OCI-LY3 (cell line): ENCODE measurements at regions not wholly inside any gene's neighbourhood (a gene's known extent, or its start where the extent isn't known, plus 50 kb on each side); places are given as distances from the start of the nearest gene placed in this dataset.
"Not testable (repeated sequence)": the region's sequence is repeated elsewhere in the genome, so short reads cannot be mapped to it uniquely, and the experiment has no call there.

Experiments used
- H2AFZ ChIP-seq: fragments of 200-600, 300-600 bp; shearing (Covaris generic); 2 replicates; pipeline ENCODE4 v1.6.0; 2014; ENCODE audit warnings: antibody characterized with exemption, low read depth, low read length
- H3K27ac ChIP-seq: fragments of 200-600, 300-600 bp; sonication (generic); 2 replicates; pipeline ENCODE4 v1.5.1; 2014; ENCODE audit warnings: mild to moderate bottlenecking, low read length, moderate library complexity, mixed read lengths
- H3K27me3 ChIP-seq: fragments of 200-600, 300-600 bp; sonication (generic); 2 replicates; pipeline ENCODE4 v1.6.1; 2014; ENCODE audit warnings: low read depth, low read length, mixed read lengths
- H3K36me3 ChIP-seq: fragments of 200-600, 300-600 bp; sonication (generic); replicated peaks from 2 replicates; pipeline ENCODE3; 2014; ENCODE audit warnings: low read depth, low read length, mixed read lengths
- H3K4me1 ChIP-seq: fragments of 300-600, 200-600 bp; sonication (generic); 2 replicates; pipeline ENCODE4 v1.6.1; 2014; ENCODE audit warnings: low read length, mixed read lengths
- H3K4me2 ChIP-seq: fragments of 200-600, 300-600 bp; sonication (generic); 2 replicates; pipeline ENCODE4 v1.6.1; 2014; ENCODE audit warnings: low read length, mixed read lengths
- H3K4me3 ChIP-seq: fragments of 300-600, 200-600 bp; sonication (generic); 2 replicates; pipeline ENCODE4 v1.5.1; 2014; ENCODE audit warnings: antibody characterized with exemption, mild to moderate bottlenecking, low read length, moderate library complexity
- H3K79me2 ChIP-seq: fragments of 300-600, 200-600 bp; shearing (Covaris generic); 2 replicates; pipeline ENCODE4 v1.6.1; 2014; ENCODE audit warnings: mild to moderate bottlenecking, low read length, mixed read lengths
- H3K9ac ChIP-seq: fragments of 300-600, 200-600 bp; shearing (Covaris generic); 2 replicates; pipeline ENCODE4 v1.6.0; 2014; ENCODE audit warnings: mild to moderate bottlenecking, low read length, moderate library complexity
- H3K9me3 ChIP-seq: fragments of 200-600, 300-600 bp; shearing (Covaris generic); 2 replicates; pipeline ENCODE4 v1.6.1; 2014; ENCODE audit warnings: low read length, mixed read lengths; ENCODE audit not compliant: insufficient read depth
- H4K20me1 ChIP-seq: fragments of 200-600, 300-600 bp; sonication (generic); 2 replicates; pipeline ENCODE4 v1.6.1; 2016; ENCODE audit warnings: low read length, mixed read lengths; ENCODE audit not compliant: insufficient read depth
- EZH2phosphoT487 ChIP-seq: fragments of 200-600 bp; shearing (Covaris generic); IDR thresholded peaks from 2 replicates; pipeline ENCODE4 v1.6.1; 2018; ENCODE audit warnings: antibody characterized with exemption, mixed run types, low read depth
- TF ChIP-seq, protein P1 (sequence below): fragments of 200-600, 300-600 bp; sonication (generic); IDR thresholded peaks from 2 replicates; pipeline ENCODE4 v1.5.1; 2014; ENCODE audit warnings: antibody characterized with exemption, low read length, low read depth

DNA sequence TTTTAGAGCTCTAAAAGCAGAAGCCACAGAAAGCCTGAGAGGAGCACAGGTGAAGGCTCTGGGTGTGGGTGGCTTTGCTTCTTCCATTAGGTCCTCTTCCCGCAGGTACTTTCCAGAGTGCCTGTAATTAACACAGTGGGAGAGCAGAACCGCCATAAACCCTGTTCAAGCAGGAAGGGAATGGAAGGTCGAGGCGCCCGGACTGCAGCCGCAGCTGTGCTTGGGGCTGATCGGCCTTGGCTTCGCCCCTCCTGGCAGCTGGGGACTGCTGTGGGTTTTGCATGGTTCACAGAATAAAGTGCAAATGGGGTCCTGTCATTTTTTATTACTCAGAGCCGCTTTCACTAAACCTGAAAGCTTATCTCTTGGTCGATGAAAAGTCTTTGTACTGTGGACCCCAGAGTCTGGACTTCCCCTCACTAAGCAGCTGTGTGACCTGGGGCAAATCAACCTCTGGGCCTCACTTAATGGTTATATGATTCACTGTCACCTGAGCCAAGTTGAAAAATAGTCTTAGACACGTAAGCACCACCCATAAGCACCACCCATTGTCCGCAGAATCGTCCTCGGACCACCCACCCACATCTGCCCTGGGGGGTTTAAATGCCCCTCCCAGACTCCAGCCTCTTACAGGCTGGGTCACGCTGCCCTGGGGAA lies 100.9 kb downstream of the XRCC2 start:
- Histone ChIP-seq H3K27me3 (no peaks in the 10 kb centered on the region), H4K20me1 (no peaks in the 10 kb centered on the region), H3K36me3 (no peaks in the 10 kb centered on the region), H3K27ac (peak overlapping the region; percentile 35), H3K9me3 (no peaks in the 10 kb centered on the region), H3K4me2 (peak overlapping the region; percentile 92), H3K4me3 (peak overlapping the region; percentile 68), H3K4me1 (peaks cover 16% of the 10 kb centered on the region), H3K79me2 (no peaks in the 10 kb centered on the region), H2AFZ (peak overlapping the region; percentile 90), H3K9ac (peak overlapping the region; percentile 28; the same call in 1 of the 2 replicates)
- TF ChIP-seq, protein P1, sequence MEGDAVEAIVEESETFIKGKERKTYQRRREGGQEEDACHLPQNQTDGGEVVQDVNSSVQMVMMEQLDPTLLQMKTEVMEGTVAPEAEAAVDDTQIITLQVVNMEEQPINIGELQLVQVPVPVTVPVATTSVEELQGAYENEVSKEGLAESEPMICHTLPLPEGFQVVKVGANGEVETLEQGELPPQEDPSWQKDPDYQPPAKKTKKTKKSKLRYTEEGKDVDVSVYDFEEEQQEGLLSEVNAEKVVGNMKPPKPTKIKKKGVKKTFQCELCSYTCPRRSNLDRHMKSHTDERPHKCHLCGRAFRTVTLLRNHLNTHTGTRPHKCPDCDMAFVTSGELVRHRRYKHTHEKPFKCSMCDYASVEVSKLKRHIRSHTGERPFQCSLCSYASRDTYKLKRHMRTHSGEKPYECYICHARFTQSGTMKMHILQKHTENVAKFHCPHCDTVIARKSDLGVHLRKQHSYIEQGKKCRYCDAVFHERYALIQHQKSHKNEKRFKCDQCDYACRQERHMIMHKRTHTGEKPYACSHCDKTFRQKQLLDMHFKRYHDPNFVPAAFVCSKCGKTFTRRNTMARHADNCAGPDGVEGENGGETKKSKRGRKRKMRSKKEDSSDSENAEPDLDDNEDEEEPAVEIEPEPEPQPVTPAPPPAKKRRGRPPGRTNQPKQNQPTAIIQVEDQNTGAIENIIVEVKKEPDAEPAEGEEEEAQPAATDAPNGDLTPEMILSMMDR: no peak
- no peak for TF ChIP-seq EZH2phosphoT487

DNA sequence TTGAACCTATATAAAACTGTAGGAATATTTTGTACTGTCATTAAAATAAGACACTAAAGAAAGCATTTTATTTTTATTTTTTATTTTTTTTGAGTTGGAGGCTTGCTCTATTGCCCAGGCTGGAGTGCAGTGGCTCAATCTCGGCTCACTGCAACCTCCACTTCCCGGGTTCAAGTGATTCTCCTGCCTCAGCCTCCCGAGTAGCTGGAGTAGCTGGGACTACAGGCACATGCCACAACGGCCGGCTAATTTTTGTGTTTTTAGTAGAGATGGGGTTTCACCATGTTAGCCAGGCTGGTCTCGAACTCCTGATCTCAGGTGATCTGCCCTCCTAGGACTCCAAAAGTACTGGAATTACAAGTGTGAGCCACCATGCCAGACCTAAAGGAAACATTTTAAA lies 102.8 kb downstream of the XRCC2 start:
- not testable (repeated sequence) for H3K9ac ChIP-seq, H3K36me3 ChIP-seq, H3K79me2 ChIP-seq, H3K4me3 ChIP-seq, H3K27ac ChIP-seq, H2AFZ ChIP-seq, H3K4me2 ChIP-seq, H4K20me1 ChIP-seq, H3K9me3 ChIP-seq, H3K27me3 ChIP-seq
- H3K4me1 ChIP-seq: peaks cover 16% of the 10 kb centered on the region

DNA sequence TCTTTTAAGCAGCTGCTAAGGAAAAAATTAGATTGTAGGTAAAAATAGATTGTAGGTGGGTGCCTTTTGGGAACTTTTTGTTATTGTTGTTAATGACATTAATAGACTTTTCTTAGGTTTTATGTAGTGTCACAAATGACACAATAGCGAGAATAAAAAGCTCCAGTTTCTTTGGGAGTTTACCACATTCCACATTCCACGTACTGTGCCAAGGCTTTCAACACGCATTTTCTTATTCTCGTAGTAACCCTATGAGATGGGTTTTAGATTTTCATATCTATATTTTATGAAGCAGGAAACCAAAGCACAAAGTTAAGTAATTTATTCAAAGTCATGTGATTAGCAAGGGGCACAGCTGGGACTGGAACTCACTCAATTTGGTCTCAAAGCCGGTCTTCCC lies 103.8 kb downstream of the XRCC2 start:
- Histone ChIP-seq H4K20me1 (no peaks in the 10 kb centered on the region), H3K9me3 (no peaks in the 10 kb centered on the region), H3K9ac (no peak overlapping the region), H3K27ac (no peak overlapping the region), H3K4me1 (peaks cover 16% of the 10 kb centered on the region), H3K4me2 (no peak overlapping the region), H3K36me3 (no peaks in the 10 kb centered on the region), H2AFZ (no peak overlapping the region), H3K79me2 (no peaks in the 10 kb centered on the region), H3K27me3 (no peaks in the 10 kb centered on the region), H3K4me3 (no peak overlapping the region)
- TF ChIP-seq, protein P1: no peak
- TF ChIP-seq EZH2phosphoT487: no peak

DNA sequence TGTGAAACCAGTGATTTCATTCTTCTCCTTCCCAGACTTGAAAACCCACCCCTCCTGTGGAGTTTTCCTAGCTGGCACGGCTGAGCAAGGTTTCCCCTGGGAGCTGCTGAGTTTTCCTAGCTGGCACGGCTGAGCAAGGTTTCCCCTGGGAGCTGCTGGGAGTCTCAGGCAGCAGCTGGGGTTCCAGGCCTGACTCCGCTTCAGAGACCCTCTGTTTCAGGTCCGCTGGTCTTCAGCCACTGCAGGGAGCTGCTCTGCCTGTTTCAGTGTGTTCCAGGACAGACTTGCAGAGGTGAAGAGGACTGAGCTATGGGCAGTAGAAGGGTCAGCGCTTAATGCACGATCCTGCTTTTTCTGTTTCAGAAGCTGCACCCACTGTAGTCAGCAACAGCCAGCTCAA lies 104.9 kb downstream of the XRCC2 start:
- no peak overlapping the region for H3K27ac ChIP-seq
- no peaks in the 10 kb centered on the region for H3K9me3 ChIP-seq
- H4K20me1 ChIP-seq: no peaks in the 10 kb centered on the region
- H3K36me3 ChIP-seq: no peaks in the 10 kb centered on the region
- H2AFZ ChIP-seq: no peak overlapping the region
- H3K79me2 ChIP-seq: no peaks in the 10 kb centered on the region
- H3K9ac ChIP-seq: no peak overlapping the region
- H3K27me3 ChIP-seq: no peaks in the 10 kb centered on the region
- H3K4me1 ChIP-seq: peaks cover 16% of the 10 kb centered on the region
- no peak overlapping the region for H3K4me3 ChIP-seq
- TF ChIP-seq EZH2phosphoT487: no peak
- TF ChIP-seq, protein P1: no peak
- no peak overlapping the region for H3K4me2 ChIP-seq
